ENCODE measurements at regions not wholly inside any gene's neighbourhood (a gene's known extent, or its start where the extent isn't known, plus 50 kb on each side); places are given as distances from the start of the nearest gene placed in this dataset.

- DNase-seq, result no peak
Observed at GRCh38 chr10:132484922-132485321, 52.7 kb upstream of the INPP5A start.

DNA sequence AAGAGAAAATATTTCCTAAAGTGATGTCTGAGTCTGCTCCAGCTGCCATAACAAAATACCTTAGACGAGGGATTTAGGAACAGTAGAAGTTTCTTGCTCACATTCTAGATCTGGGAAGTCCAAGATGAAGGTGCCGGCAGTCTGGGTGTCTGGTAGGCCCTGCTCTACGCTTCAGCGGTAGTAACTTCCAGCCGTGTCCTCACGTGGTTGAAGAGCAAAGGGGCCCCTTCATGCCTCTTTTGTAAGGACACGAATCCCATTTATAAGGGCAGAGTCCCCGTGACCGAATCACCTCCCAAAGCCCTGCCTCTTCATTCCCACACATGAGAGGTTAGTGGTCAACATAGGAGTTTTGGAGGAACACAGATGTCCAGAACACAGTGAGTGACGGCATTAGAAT, 52.2 kb upstream of the INPP5A start:
- no peak for DNase-seq

GRCh38 chr10:132486539-132487121, 51.0 kb upstream of the INPP5A start:
- DNase-seq, result no peak

- no peak for DNase-seq
Observed at GRCh38 chr10:132487241-132488135, 50.1 kb upstream of the INPP5A start.

All from amygdala (tissue), 56 donors.